SK-N-SH (cell line): ENCODE measurements at regions not wholly inside any gene's neighbourhood (a gene's known extent, or its start where the extent isn't known, plus 50 kb on each side); places are given as distances from the start of the nearest gene placed in this dataset.

Experiments used
- CTCF ChIA-PET: fragments of 300-600, 350-600 bp; formaldehyde crosslinking; extraction: SDS; loops from one replicate; lab custom pipeline; 2021; lab: Yijun Ruan, JAX
- POLR2A ChIA-PET: fragments of 350-600 bp; sonication (Branson Sonifier 250); formaldehyde crosslinking; extraction: SDS; loops from one replicate; lab custom pipeline; 2020; ENCODE audit warnings: antibody characterized with exemption, inconsistent platforms; lab: Yijun Ruan, JAX
- DNase-seq: peaks from one replicate; pipeline ENCODE4 v3.0.0; 2012
- H2AFZ ChIP-seq: fragments of 200-600 bp; sonication (generic); 2 replicates; pipeline ENCODE4 v1.8.1; 2016; ENCODE audit warnings: antibody characterized with exemption, mild to moderate bottlenecking, low read depth
- H3F3A ChIP-seq: fragments of 200-600 bp; sonication (generic); replicated peaks from 2 replicates; pipeline ENCODE3; 2016; ENCODE audit warnings: antibody characterized with exemption, mild to moderate bottlenecking; ENCODE audit not compliant: insufficient read depth
- H3K27ac ChIP-seq, 2 experiments: fragments of 200-500 bp in 1 of 2; fragments of 200-600 bp in 1 of 2; sonication (Bioruptor generic) in 1 of 2; sonication (generic), shearing (Covaris generic) in 1 of 2; 2 replicates each; pipeline versions ENCODE4 v1.5.1 to v1.6.1; 2014 to 2016; ENCODE audit warnings: low read depth in 2 of 2, inconsistent platforms in 1 of 2, low read length in 1 of 2, mild to moderate bottlenecking in 1 of 2, mixed read lengths in 1 of 2
- H3K27me3 ChIP-seq: fragments of 200-600 bp; sonication (generic), shearing (Covaris generic); 2 replicates; pipeline ENCODE4 v1.6.1; 2016; ENCODE audit warnings: mixed run types; ENCODE audit not compliant: insufficient read depth
- H3K36me3 ChIP-seq, 2 experiments: fragments of 200-500 bp in 1 of 2; fragments of 200-600 bp in 1 of 2; sonication (Bioruptor generic) in 1 of 2; sonication (generic) in 1 of 2; replicated peaks in 1 of 2; 2 replicates each; pipeline versions ENCODE3 to v1.5.1; 2014 to 2016; ENCODE audit warnings: low read length in 1 of 2, mild to moderate bottlenecking in 1 of 2; ENCODE audit not compliant: insufficient read depth in 2 of 2, control insufficient read depth in 1 of 2
- H3K4me1 ChIP-seq, 2 experiments: fragments of 200-500 bp in 1 of 2; fragments of 200-600 bp in 1 of 2; sonication (Bioruptor generic) in 1 of 2; sonication (generic), shearing (Covaris generic) in 1 of 2; 2 replicates each; pipeline versions ENCODE4 v1.5.1 to v1.6.1; 2014 to 2016; ENCODE audit warnings: low read depth in 1 of 2, low read length in 1 of 2, mixed run types in 1 of 2; ENCODE audit not compliant: insufficient read depth in 2 of 2, control insufficient read depth in 1 of 2
- H3K4me2 ChIP-seq: fragments of 200-600 bp; sonication (generic), shearing (Covaris generic); 2 replicates; pipeline ENCODE4 v1.6.1; 2017; ENCODE audit warnings: mixed run types
- H3K4me3 ChIP-seq, 2 experiments: fragments of 200-500 bp in 1 of 2; fragments of 200-600 bp in 1 of 2; sonication (Bioruptor generic) in 1 of 2; sonication (generic), shearing (Covaris generic) in 1 of 2; 2 replicates each; pipeline versions ENCODE4 v1.5.1 to v1.8.1; 2014 to 2016; ENCODE audit warnings: low read depth in 2 of 2, inconsistent platforms in 1 of 2, low read length in 1 of 2, mild to moderate bottlenecking in 1 of 2, mixed read lengths in 1 of 2, moderate library complexity in 1 of 2
- H3K79me2 ChIP-seq: fragments of 200-600 bp; sonication (generic); 2 replicates; pipeline ENCODE4 v1.8.1; 2017; ENCODE audit warnings: mild to moderate bottlenecking; ENCODE audit not compliant: insufficient read depth
- H3K9ac ChIP-seq: fragments of 200-600 bp; sonication (generic); 2 replicates; pipeline ENCODE4 v1.6.1; 2017; ENCODE audit warnings: mixed run types
- H3K9me2 ChIP-seq: fragments of 200-600 bp; sonication (generic); 2 replicates; pipeline ENCODE4 v1.6.1; 2017; ENCODE audit warnings: mixed run types
- H3K9me3 ChIP-seq: fragments of 200-600 bp; sonication (generic); 2 replicates; pipeline ENCODE4 v1.6.1; 2017; ENCODE audit warnings: mixed run types, mild to moderate bottlenecking, moderate library complexity
- H4K20me1 ChIP-seq: fragments of 200-600 bp; sonication (generic); 2 replicates; pipeline ENCODE4 v1.6.1; 2017; ENCODE audit warnings: mild to moderate bottlenecking, mixed run types; ENCODE audit not compliant: insufficient read depth
- EP300 ChIP-seq, 2 experiments: IDR thresholded peaks; 2 replicates each; pipeline versions ENCODE4 v1.4.0 to v1.6.1; 2012; ENCODE audit warnings: borderline replicate concordance in 1 of 2, low read depth in 1 of 2, low read length in 1 of 2
- EZH2phosphoT487 ChIP-seq: fragments of 200-600 bp; sonication (generic); IDR thresholded peaks from 2 replicates; pipeline ENCODE4 v1.6.1; 2017; ENCODE audit warnings: low read depth, mixed run types, mild to moderate bottlenecking, antibody characterized with exemption, moderate library complexity, borderline replicate concordance
- FOSL2 ChIP-seq: IDR thresholded peaks from 2 replicates; pipeline ENCODE4 v1.4.0; 2012; ENCODE audit warnings: low read depth, mild to moderate bottlenecking, moderate library complexity, borderline replicate concordance
- FOXJ3 ChIP-seq: sonication (generic); formaldehyde crosslinking; IDR thresholded peaks from 2 replicates; pipeline ENCODE4 v1.5.1; 2020; ENCODE audit warnings: mild to moderate bottlenecking, missing genetic modification reagents
- FOXM1 ChIP-seq: IDR thresholded peaks from 2 replicates; pipeline ENCODE4 v1.4.0; 2012; ENCODE audit warnings: low read depth, mild to moderate bottlenecking
- GABPA ChIP-seq: IDR thresholded peaks from 2 replicates; pipeline ENCODE4 v1.4.0; 2012; ENCODE audit warnings: low read depth, mild to moderate bottlenecking
- MXI1 ChIP-seq: IDR thresholded peaks from 2 replicates; pipeline ENCODE4 v1.6.1; 2012; ENCODE audit warnings: mild to moderate bottlenecking, low read depth, low read length, improper control_type of control experiment
- NFIC ChIP-seq: IDR thresholded peaks from 2 replicates; pipeline ENCODE4 v1.4.0; 2012; ENCODE audit warnings: borderline replicate concordance
- POLR2AphosphoS5 ChIP-seq: IDR thresholded peaks from 2 replicates; pipeline ENCODE4 v1.6.1; 2012; ENCODE audit warnings: low read depth, low read length
- RAD21 ChIP-seq: IDR thresholded peaks from 2 replicates; pipeline ENCODE4 v1.6.1; 2012; ENCODE audit warnings: mild to moderate bottlenecking, low read length
- RCOR1 ChIP-seq: fragments of 150-350 bp; IDR thresholded peaks from 2 replicates; pipeline ENCODE4 v1.6.1; 2017; ENCODE audit warnings: antibody characterized with exemption, low read length
- RFX5 ChIP-seq: IDR thresholded peaks from 2 replicates; pipeline ENCODE4 v1.6.1; 2012; ENCODE audit warnings: mild to moderate bottlenecking, improper control_type of control experiment, low read length
- RXRA ChIP-seq: IDR thresholded peaks from 2 replicates; pipeline ENCODE4 v1.4.0; 2012; ENCODE audit warnings: low read depth, mild to moderate bottlenecking, borderline replicate concordance
- SIN3A ChIP-seq: IDR thresholded peaks from 2 replicates; pipeline ENCODE4 v1.6.1; 2012; ENCODE audit warnings: low read depth, mild to moderate bottlenecking, low read length, moderate library complexity, borderline replicate concordance
- SMC3 ChIP-seq: IDR thresholded peaks from 2 replicates; pipeline ENCODE4 v1.6.1; 2012; ENCODE audit warnings: low read depth, low read length, improper control_type of control experiment
- TCF12 ChIP-seq: IDR thresholded peaks from 2 replicates; pipeline ENCODE4 v1.4.0; 2012
- TEAD4 ChIP-seq: IDR thresholded peaks from 2 replicates; pipeline ENCODE4 v1.4.0; 2012; ENCODE audit warnings: mild to moderate bottlenecking, borderline replicate concordance; ENCODE audit not compliant: insufficient read depth
- USF1 ChIP-seq: IDR thresholded peaks from 2 replicates; pipeline ENCODE4 v1.4.0; 2012; ENCODE audit warnings: low read depth, borderline replicate concordance
- YY1 ChIP-seq: IDR thresholded peaks from 2 replicates; pipeline ENCODE4 v1.4.0; 2012; ENCODE audit warnings: low read depth, mild to moderate bottlenecking
- WGBS: methylation state at CpG from one replicate; pipeline ENCODE4 v1.1.6; 2017; ENCODE audit warnings: low lambda C conversion rate; 5-methylcytosine and 5-hydroxymethylcytosine counted together

DNA sequence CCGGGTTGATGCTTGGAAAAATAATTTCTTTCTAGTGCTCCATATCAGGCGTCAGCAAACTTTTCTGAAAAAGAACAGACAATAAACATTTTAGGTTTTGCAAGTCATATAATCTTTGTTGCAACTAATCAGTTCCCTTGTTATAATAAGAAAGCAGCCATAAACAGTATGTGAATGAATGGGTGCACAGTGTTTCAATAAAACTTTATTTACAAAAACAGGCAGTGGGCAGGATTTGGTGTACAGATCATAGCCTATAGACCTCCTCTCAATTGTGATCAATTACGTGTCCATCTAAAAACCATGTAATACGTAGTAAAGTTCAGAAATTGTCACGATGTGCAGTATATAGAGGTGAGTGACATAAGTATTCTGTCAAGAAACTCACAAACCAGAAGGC is 143.4 kb downstream of the AREG start (continued):
- TF ChIP-seq RXRA (no peak), SMC3 (no peak), RAD21 (no peak)
- TF ChIP-seq, all 33 proteins: peak for 0

DNA sequence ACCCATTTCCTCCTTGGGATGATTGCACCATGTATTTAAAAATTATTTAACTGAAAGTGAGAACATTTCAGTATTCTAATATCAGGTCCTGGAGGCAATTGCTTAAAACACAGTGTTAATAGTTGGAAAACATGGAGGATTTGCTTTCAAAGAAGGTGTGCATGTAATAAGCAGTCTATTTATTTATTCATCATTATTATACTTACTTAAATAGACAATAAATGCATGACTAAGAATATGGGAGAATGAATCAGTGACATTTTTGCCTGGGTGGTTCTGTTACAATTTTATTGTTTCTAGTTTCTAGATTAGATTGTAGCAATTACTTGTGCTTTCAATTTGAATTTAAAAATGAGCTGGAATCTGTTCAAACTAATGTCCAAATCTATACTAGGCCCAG is 145.5 kb downstream of the AREG start:
- ChIA-PET POLR2A (no interaction called here), CTCF (no interaction called here)
- no peak overlapping the region for H3K27ac ChIP-seq
- H2AFZ ChIP-seq, result no peak overlapping the region
- H3K4me1 ChIP-seq, result no peaks in the 10 kb centered on the region
- peaks cover 10% of the 10 kb centered on the region; the same call in 1 of the 2 replicates for H3K27me3 ChIP-seq
- DNase-seq, result no peak
- H3K9me3 ChIP-seq, result no peaks in the 10 kb centered on the region
- TF ChIP-seq SIN3A (no peak), POLR2AphosphoS5 (no peak), EZH2phosphoT487 (no peak), TEAD4 (no peak), NFIC (no peak), FOXM1 (no peak), RFX5 (no peak), GABPA (no peak), RCOR1 (no peak), USF1 (no peak), TCF12 (no peak), MXI1 (no peak), FOXJ3 (CRISPR knock-in tag) (no peak), YY1 (no peak)
- H3K4me2 ChIP-seq, result no peak overlapping the region
- H3K79me2 ChIP-seq, result no peaks in the 10 kb centered on the region
- no peaks in the 10 kb centered on the region for H3K36me3 ChIP-seq
- no peak overlapping the region for H3K4me3 ChIP-seq
- H3K9me2 ChIP-seq, result no peaks in the 10 kb centered on the region
- no peaks in the 10 kb centered on the region for H3F3A ChIP-seq
- H3K9ac ChIP-seq, result no peak overlapping the region
- H4K20me1 ChIP-seq, result no peaks in the 10 kb centered on the region

- no peaks in the 10 kb centered on the region for H3K27me3 ChIP-seq
- no peaks in the 10 kb centered on the region for H3K9me3 ChIP-seq
- H3K9me2 ChIP-seq, result no peaks in the 10 kb centered on the region
- H3K4me1 ChIP-seq, result no peaks in the 10 kb centered on the region
- WGBS, result 11% methylated on average over 4 of the region's 4 CpGs
- no peaks in the 10 kb centered on the region for H3K36me3 ChIP-seq
- H3K27ac ChIP-seq, result no peak overlapping the region
- no peak overlapping the region for H2AFZ ChIP-seq
- H3F3A ChIP-seq, result no peaks in the 10 kb centered on the region
- H3K4me3 ChIP-seq, result no peak overlapping the region
- H4K20me1 ChIP-seq, result no peaks in the 10 kb centered on the region
- CTCF ChIA-PET, result no interaction called here
- no peak for DNase-seq
- POLR2A ChIA-PET, result no interaction called here
- no peak overlapping the region for H3K9ac ChIP-seq
- H3K79me2 ChIP-seq, result no peaks in the 10 kb centered on the region
- TF ChIP-seq EP300 (IDR thresholded peaks at IDR 0.05; ENCODE audit: borderline replicate concordance in 1 of 2, low read depth in 1 of 2, low read length in 1 of 2) (no peak), FOXJ3 (CRISPR knock-in tag) (no peak), FOSL2 (no peak), YY1 (no peak)
- no peak overlapping the region for H3K4me2 ChIP-seq
Observed at GRCh38 chr4:74598611-74599325, 153.8 kb downstream of the AREG start.
